K562 (cell line): ENCODE measurements at regions not wholly inside any gene's neighbourhood (a gene's known extent, or its start where the extent isn't known, plus 50 kb on each side); places are given as distances from the start of the nearest gene placed in this dataset.

Source experiments
- ATAC-seq: fragments of 200-7000 bp; cut with Tn5 transposase; 3 replicates; pipeline ENCODE4 v1.9.1; 2020; ENCODE audit warnings: moderate library complexity
- BruUV-seq: library from RNA; stranded (reverse); fragments of 400-500 nt; replicated peaks from 2 replicates; lab custom pipeline; 2021; lab: Mats Ljungman, UMichigan
- CTCF ChIA-PET: fragments of 300-600 bp; formaldehyde crosslinking; extraction: SDS; loops from one replicate; lab custom pipeline; 2021; ENCODE audit warnings: low intra/inter-chr PET ratio; lab: Yijun Ruan, JAX
- POLR2A ChIA-PET: fragments of 300-600, 350-650 bp; sonication (Branson Sonifier 250); formaldehyde crosslinking; extraction: SDS; loops from one replicate; lab custom pipeline; 2021; ENCODE audit warnings: antibody characterized with exemption, inconsistent platforms; lab: Yijun Ruan, JAX
- DNase-seq, 4 experiments: peaks; one replicate each; pipeline versions ENCODE4 v3.0.0 to v3.0.0-alpha.2; 2011 to 2018; ENCODE audit warnings: low spot score in 3 of 4, mixed read lengths in 3 of 4; ENCODE audit errors: extremely low read depth in 1 of 4
- FAIRE-seq: peaks from 2 replicates; lab custom pipeline; 2011; peaks lifted over from hg19 to GRCh38; lab: Jason Lieb, UNC
- H2AFZ ChIP-seq: 2 replicates; pipeline ENCODE4 v1.6.0; 2011; ENCODE audit warnings: low read depth, low read length, control low read depth, inconsistent platforms
- H3K27ac ChIP-seq: fragments of 200-600 bp; 3 replicates; pipeline ENCODE4 v1.8.0; 2011; ENCODE audit warnings: low read depth, mild to moderate bottlenecking, control low read depth, inconsistent platforms, low read length, moderate library complexity, mixed read lengths; ENCODE audit errors: extremely low read depth
- H3K27me3 ChIP-seq, 2 experiments: fragments of 300-600 bp in 1 of 2; 2 replicates in 1 of 2; 3 replicates in 1 of 2; pipeline versions ENCODE4 v1.6.0 to v1.8.0; 2011; ENCODE audit warnings: inconsistent platforms in 2 of 2, low read length in 2 of 2, mild to moderate bottlenecking in 1 of 2, mixed read lengths in 1 of 2, moderate library complexity in 1 of 2; ENCODE audit not compliant: control insufficient read depth in 2 of 2, insufficient read depth in 2 of 2
- H3K36me3 ChIP-seq: fragments of 300-600 bp; 3 replicates; pipeline ENCODE4 v1.8.0; 2011; ENCODE audit warnings: mild to moderate bottlenecking, low read length, inconsistent platforms; ENCODE audit not compliant: control insufficient read depth, insufficient read depth
- H3K4me1 ChIP-seq, 2 experiments: fragments of 200-600 bp in 1 of 2; replicated peaks in 1 of 2; 2 replicates in 1 of 2; 3 replicates in 1 of 2; pipeline versions ENCODE4 v1.5.1 to v1.8.0; 2011; ENCODE audit warnings: inconsistent platforms in 2 of 2, low read length in 2 of 2, mild to moderate bottlenecking in 1 of 2, mixed read lengths in 1 of 2, moderate library complexity in 1 of 2; ENCODE audit not compliant: control insufficient read depth in 2 of 2, insufficient read depth in 2 of 2
- H3K4me2 ChIP-seq: 2 replicates; pipeline ENCODE4 v1.6.1; 2011; ENCODE audit warnings: low read length, control low read depth, inconsistent platforms, mixed read lengths; ENCODE audit not compliant: insufficient read depth
- H3K4me3 ChIP-seq: fragments of 200-600 bp; sonication (generic), shearing (Covaris generic); 2 replicates; pipeline ENCODE4 v1.5.1; 2016; ENCODE audit warnings: control low read depth, inconsistent platforms
- H3K79me2 ChIP-seq: fragments of 200-600 bp; 3 replicates; pipeline ENCODE4 v1.8.0; 2011; ENCODE audit warnings: low read length, inconsistent platforms; ENCODE audit not compliant: control insufficient read depth, insufficient read depth
- H3K9ac ChIP-seq, 2 experiments: 2 replicates each; pipeline versions ENCODE4 v1.6.0 to v1.6.1; 2011; ENCODE audit warnings: low read depth in 2 of 2, low read length in 2 of 2, control low read depth in 1 of 2, inconsistent platforms in 1 of 2, mild to moderate bottlenecking in 1 of 2, mixed read lengths in 1 of 2; ENCODE audit not compliant: insufficient read depth in 1 of 2
- H3K9me1 ChIP-seq: one replicate; pipeline ENCODE4 v1.6.0; 2011; ENCODE audit warnings: inconsistent platforms, mild to moderate bottlenecking, low read length, moderate library complexity; ENCODE audit not compliant: control insufficient read depth, insufficient read depth
- H3K9me3 ChIP-seq: replicated peaks from 2 replicates; pipeline ENCODE4 v1.5.1; 2011; ENCODE audit warnings: low read depth, low read length, inconsistent platforms; ENCODE audit not compliant: control insufficient read depth, insufficient read depth
- H4K20me1 ChIP-seq: replicated peaks from 2 replicates; pipeline ENCODE4 v1.6.1; 2011; ENCODE audit warnings: low read length, inconsistent platforms, mixed read lengths; ENCODE audit not compliant: control insufficient read depth, insufficient read depth
- KHSRP ChIP-seq: fragments of 450-650 bp; IDR thresholded peaks from 2 replicates; pipeline ENCODE4 v1.6.1; 2017
- PHF21A ChIP-seq: fragments of 450-650 bp; IDR thresholded peaks from 2 replicates; pipeline ENCODE4 v1.6.1; 2017; ENCODE audit warnings: low read depth, borderline replicate concordance
- TEAD1 ChIP-seq, 2 experiments: fragments of 450-650 bp in 1 of 2; sonication (generic) in 1 of 2; formaldehyde crosslinking; IDR thresholded peaks; 2 replicates each; pipeline versions ENCODE4 v1.4.0 to v1.8.0; 2020 to 2022; ENCODE audit warnings: mild to moderate bottlenecking in 2 of 2, missing genetic modification reagents in 1 of 2
- ZNF263 ChIP-seq: sonication (generic); formaldehyde crosslinking; IDR thresholded peaks from 2 replicates; pipeline ENCODE4 v1.8.0; 2022; ENCODE audit warnings: mild to moderate bottlenecking, missing genetic modification reagents, borderline replicate concordance
- WGBS: fragments of 100-300 bp; shearing (Covaris generic); methylation state at CpG from one replicate; pipeline ENCODE4 v1.1.6; 2016; ENCODE audit warnings: low coverage, mixed read lengths; ENCODE audit not compliant: insufficient coverage; ENCODE audit errors: missing lambda C conversion rate; 5-methylcytosine and 5-hydroxymethylcytosine counted together
- in situ Hi-C: fragments of 300-500 bp; cut with MboI; formaldehyde crosslinking; loops from 4 replicates; pipeline ENCODE4 v1.15.0; 2018; ENCODE audit warnings: inconsistent platforms, mixed read lengths
- intact Hi-C: fragments of 100-400 bp; cut with micrococcal nuclease; formaldehyde crosslinking; loops from 2 replicates; pipeline ENCODE4 v1.14.2; 2022
- TF ChIP-seq, protein P1 (sequence below): fragments of 250-450 bp; sonication (Bioruptor Pico); IDR thresholded peaks from 2 replicates; pipeline ENCODE4 v1.9.0; 2021; ENCODE audit warnings: mild to moderate bottlenecking, inconsistent platforms

DNA sequence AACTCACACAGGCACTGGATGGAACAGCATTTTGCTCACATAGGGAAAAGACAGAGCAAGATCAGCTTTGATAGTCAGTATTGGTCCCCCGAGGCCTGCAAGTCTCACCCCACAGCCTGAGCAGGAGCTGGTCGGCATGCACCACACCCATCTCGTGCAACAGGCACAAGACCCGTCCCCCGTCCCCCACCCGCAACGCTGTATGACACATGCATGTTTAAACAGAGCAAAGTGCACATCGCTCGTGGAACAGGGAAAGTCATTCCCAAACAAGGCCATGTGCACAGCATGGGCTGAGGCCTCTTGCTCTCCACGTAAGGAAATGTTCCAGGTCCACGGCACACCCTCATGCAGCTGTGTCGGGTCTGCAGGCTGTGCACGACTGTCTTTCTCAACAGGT is 527.2 kb downstream of the ACTR3B start:
- no peak for TF ChIP-seq KHSRP
- no peak for TF ChIP-seq PHF21A
- TF ChIP-seq, protein P1, sequence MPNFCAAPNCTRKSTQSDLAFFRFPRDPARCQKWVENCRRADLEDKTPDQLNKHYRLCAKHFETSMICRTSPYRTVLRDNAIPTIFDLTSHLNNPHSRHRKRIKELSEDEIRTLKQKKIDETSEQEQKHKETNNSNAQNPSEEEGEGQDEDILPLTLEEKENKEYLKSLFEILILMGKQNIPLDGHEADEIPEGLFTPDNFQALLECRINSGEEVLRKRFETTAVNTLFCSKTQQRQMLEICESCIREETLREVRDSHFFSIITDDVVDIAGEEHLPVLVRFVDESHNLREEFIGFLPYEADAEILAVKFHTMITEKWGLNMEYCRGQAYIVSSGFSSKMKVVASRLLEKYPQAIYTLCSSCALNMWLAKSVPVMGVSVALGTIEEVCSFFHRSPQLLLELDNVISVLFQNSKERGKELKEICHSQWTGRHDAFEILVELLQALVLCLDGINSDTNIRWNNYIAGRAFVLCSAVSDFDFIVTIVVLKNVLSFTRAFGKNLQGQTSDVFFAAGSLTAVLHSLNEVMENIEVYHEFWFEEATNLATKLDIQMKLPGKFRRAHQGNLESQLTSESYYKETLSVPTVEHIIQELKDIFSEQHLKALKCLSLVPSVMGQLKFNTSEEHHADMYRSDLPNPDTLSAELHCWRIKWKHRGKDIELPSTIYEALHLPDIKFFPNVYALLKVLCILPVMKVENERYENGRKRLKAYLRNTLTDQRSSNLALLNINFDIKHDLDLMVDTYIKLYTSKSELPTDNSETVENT = no peak
- TF ChIP-seq TEAD1 (CRISPR knock-in tag; IDR thresholded peaks at IDR 0.05) = no peak
- Histone ChIP-seq H3K27ac (no peak overlapping the region), H2AFZ (no peak overlapping the region), H3K4me2 (no peak overlapping the region), H3K4me3 (no peak overlapping the region), H3K27me3 (peaks cover 4 to 16% of the 10 kb centered on the region in 2 experiments; a peak in 3 of 5 replicates), H3K9me1 (no peaks in the 10 kb centered on the region), H3K4me1 (no peaks in the 10 kb centered on the region), H4K20me1 (no peaks in the 10 kb centered on the region), H3K9me3 (no peaks in the 10 kb centered on the region), H3K9ac (no peak overlapping the region), H3K79me2 (no peaks in the 10 kb centered on the region), H3K36me3 (no peaks in the 10 kb centered on the region)
- intact Hi-C loops = no loop called here
- in situ Hi-C loops = no loop called here
- 1% methylated on average over 13 of the region's 13 CpGs for WGBS
- ATAC-seq (no peak), FAIRE-seq (no peak), DNase-seq (no peak)
- POLR2A ChIA-PET = interaction anchor here (0.6 kb wide), 1 partner anchor 23 kb away, joined by 3 read pairs; no protein-coding TSS in a partner anchor
- no TSS peak for BruUV-seq
- CTCF ChIA-PET = no interaction called here

DNA sequence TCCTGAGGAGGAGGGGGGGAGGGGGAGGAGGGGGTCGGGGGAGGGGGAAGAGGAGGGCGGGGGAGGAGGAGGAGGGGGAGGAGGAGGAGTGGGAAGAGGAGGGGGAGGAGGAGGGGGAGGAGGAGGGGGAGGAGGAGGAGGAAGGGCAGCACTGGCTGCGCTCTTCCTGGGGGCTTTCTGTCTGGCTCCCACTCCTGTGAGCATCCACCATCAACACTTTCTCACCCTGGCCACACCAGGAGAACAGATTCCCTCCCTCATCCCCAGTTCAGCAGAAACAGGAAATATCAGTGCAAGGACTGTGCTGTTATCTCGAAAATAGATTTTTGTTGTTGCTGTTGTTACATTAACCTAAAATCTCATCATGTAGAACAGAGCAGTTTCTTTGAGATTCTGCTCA is 530.5 kb downstream of the ACTR3B start:
- no peak overlapping the region for H2AFZ ChIP-seq
- WGBS = 0% methylated on average over 1 of the region's 4 CpGs
- TF ChIP-seq KHSRP (no peak), ZNF263 (CRISPR knock-in tag) (peak; percentile 55; the same call in 1 of the 2 replicates)
- TF ChIP-seq, all 486 proteins: peak for 1
- no peak overlapping the region for H3K27ac ChIP-seq
- H3K36me3 ChIP-seq = no peaks in the 10 kb centered on the region
- H4K20me1 ChIP-seq = no peaks in the 10 kb centered on the region
- ATAC-seq (no peak), FAIRE-seq (no peak), DNase-seq (no peak)
- intact Hi-C loops (no loop called here), in situ Hi-C loops (no loop called here)
- no peak overlapping the region for H3K4me2 ChIP-seq
- H3K9me3 ChIP-seq = no peaks in the 10 kb centered on the region
- no peak overlapping the region for H3K4me3 ChIP-seq
- no peaks in the 10 kb centered on the region for H3K9me1 ChIP-seq
- CTCF ChIA-PET = no interaction called here
- BruUV-seq = no TSS peak
- no peaks in the 10 kb centered on the region for H3K79me2 ChIP-seq
- no peaks in the 10 kb centered on the region for H3K4me1 ChIP-seq
- H3K27me3 ChIP-seq = peaks cover 4 to 16% of the 10 kb centered on the region in 2 experiments; a peak in 3 of 5 replicates
- POLR2A ChIA-PET = no interaction called here
- no peak overlapping the region for H3K9ac ChIP-seq
